ENCODE measurements at regions not wholly inside any gene's neighbourhood (a gene's known extent, or its start where the extent isn't known, plus 50 kb on each side); places are given as distances from the start of the nearest gene placed in this dataset.
"Not testable (repeated sequence)": the region's sequence is repeated elsewhere in the genome, so short reads cannot be mapped to it uniquely, and the experiment has no call there.

DNA sequence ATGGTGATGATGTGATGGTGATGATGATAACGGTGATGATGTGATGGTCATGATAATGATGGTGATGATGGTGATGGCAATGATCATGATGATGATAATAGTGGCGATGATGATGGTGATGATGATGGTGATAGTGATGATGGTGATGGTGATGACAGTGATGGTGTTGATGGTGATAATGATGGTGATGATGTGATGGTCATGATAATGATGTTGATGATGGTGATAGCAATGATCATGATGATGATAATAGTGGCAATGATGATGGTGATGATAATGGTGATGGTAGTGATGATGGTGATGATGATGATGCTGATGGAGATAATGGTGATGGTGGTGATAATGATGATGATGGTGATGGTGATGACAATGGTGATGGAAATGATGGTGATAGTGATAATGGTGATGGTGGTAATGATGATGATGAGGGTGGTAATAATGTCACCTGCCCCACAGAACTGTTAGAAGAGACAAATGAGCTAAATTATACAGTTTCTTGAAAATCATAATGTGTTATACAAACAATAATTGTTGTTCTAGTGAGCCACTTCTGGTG, 289.9 kb downstream of the ASMT start:
- H3K4me1 ChIP-seq (ENCODE audit: insufficient read depth, low read length, poor library complexity, severe bottlenecking), result no peaks in the 10 kb centered on the region
- no peak overlapping the region for H3K9ac ChIP-seq (ENCODE audit: low read depth, low read length, poor library complexity, severe bottlenecking)

DNA sequence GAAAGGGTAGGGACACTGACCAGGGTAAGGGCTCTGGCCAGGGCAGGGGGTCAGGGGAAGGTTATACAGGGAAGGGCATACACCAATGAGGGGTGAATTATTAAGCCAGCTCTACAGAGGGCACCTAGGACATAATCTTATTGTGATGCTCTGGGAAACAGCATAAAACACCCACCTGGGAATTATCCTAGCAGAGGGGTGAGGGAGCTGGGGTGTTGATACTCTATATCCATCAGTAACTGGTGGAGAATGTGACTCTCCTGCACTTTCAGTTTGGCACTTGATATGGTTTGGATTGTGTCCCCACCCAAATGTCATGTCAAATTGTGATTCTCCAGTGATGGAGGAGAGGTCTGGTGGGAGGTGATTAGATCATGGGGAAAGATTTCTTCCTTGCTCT, 291.2 kb downstream of the ASMT start:
- Histone ChIP-seq H3K27me3 (ENCODE audit: insufficient read depth, low read length, poor library complexity, severe bottlenecking) (no peaks in the 10 kb centered on the region), H4K20me1 (ENCODE audit: insufficient read depth, low read length, poor library complexity, severe bottlenecking) (no peaks in the 10 kb centered on the region), H3K4me2 (ENCODE audit: low read depth, low read length, poor library complexity, severe bottlenecking) (no peak overlapping the region), H3K9me2 (replicated peaks; ENCODE audit: low read depth, low read length) (no peaks in the 10 kb centered on the region), H3K79me2 (ENCODE audit: insufficient read depth, low read length) (no peaks in the 10 kb centered on the region), H3K9me3 (ENCODE audit: insufficient read depth, low read depth, low read length) (no peaks in the 10 kb centered on the region), H2AFZ (ENCODE audit: low read length) (no peak overlapping the region), H3K4me1 (ENCODE audit: insufficient read depth, low read length, poor library complexity, severe bottlenecking) (no peaks in the 10 kb centered on the region), H3K36me3 (ENCODE audit: insufficient read depth, low read length) (no peaks in the 10 kb centered on the region), H3K9ac (ENCODE audit: low read depth, low read length, poor library complexity, severe bottlenecking) (no peak overlapping the region), H3F3A (ENCODE audit: low read depth) (no peaks in the 10 kb centered on the region), H3K4me3 (ENCODE audit: low read length, poor library complexity, severe bottlenecking) (no peak overlapping the region)
- TF ChIP-seq CTCF (conservative IDR thresholded peaks at IDR 0.05; ENCODE audit: low read length) (no peak), EZH2phosphoT487 (IDR thresholded peaks at IDR 0.05; ENCODE audit: borderline replicate concordance) (no peak)

More for the DNA sequence above, 289.9 kb downstream of the ASMT start:
- H4K20me1 ChIP-seq (ENCODE audit: insufficient read depth, low read length, poor library complexity, severe bottlenecking), result no peaks in the 10 kb centered on the region
- no peaks in the 10 kb centered on the region for H3F3A ChIP-seq (ENCODE audit: low read depth)
- H3K9me2 ChIP-seq (replicated peaks; ENCODE audit: low read depth, low read length), result no peaks in the 10 kb centered on the region
- H3K4me3 ChIP-seq (ENCODE audit: low read length, poor library complexity, severe bottlenecking), result no peak overlapping the region
- no peak overlapping the region for H3K4me2 ChIP-seq (ENCODE audit: low read depth, low read length, poor library complexity, severe bottlenecking)
- TF ChIP-seq EZH2phosphoT487 (IDR thresholded peaks at IDR 0.05; ENCODE audit: borderline replicate concordance), result no peak
- no peak for TF ChIP-seq CTCF (conservative IDR thresholded peaks at IDR 0.05; ENCODE audit: low read length)
- H3K9me3 ChIP-seq (ENCODE audit: insufficient read depth, low read depth, low read length), result no peaks in the 10 kb centered on the region
- no peaks in the 10 kb centered on the region for H3K79me2 ChIP-seq (ENCODE audit: insufficient read depth, low read length)
- no peaks in the 10 kb centered on the region for H3K36me3 ChIP-seq (ENCODE audit: insufficient read depth, low read length)
- no peaks in the 10 kb centered on the region for H3K27me3 ChIP-seq (ENCODE audit: insufficient read depth, low read length, poor library complexity, severe bottlenecking)
- no peak overlapping the region for H2AFZ ChIP-seq (ENCODE audit: low read length)

DNA sequence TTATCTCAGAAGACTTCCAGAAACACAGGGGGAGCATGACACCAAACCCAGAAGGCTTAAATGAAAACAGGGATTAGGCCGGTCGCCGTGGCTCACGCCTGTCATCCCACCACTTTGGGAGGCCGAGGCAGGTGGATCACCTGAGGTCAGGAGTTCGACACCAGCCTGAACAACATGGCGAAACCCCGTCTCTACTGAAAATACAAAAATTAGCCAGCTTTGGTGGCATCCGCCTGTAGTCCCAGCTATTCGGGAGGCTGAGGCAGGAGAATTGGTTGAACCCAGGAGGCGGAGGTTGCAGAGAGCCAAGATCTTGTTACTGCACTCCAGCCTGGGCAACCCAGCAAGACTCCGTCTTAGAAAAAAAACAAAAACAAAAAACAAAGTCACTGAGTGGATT, 294.1 kb downstream of the ASMT start:
- not testable (repeated sequence) for H3K4me1 ChIP-seq (ENCODE audit: insufficient read depth, low read length, poor library complexity, severe bottlenecking); H2AFZ ChIP-seq (ENCODE audit: low read length); H3K9me2 ChIP-seq (replicated peaks; ENCODE audit: low read depth, low read length); H3K9me3 ChIP-seq (ENCODE audit: insufficient read depth, low read depth, low read length); H3K4me2 ChIP-seq (ENCODE audit: low read depth, low read length, poor library complexity, severe bottlenecking); H4K20me1 ChIP-seq (ENCODE audit: insufficient read depth, low read length, poor library complexity, severe bottlenecking); H3K36me3 ChIP-seq (ENCODE audit: insufficient read depth, low read length); H3K79me2 ChIP-seq (ENCODE audit: insufficient read depth, low read length); H3K9ac ChIP-seq (ENCODE audit: low read depth, low read length, poor library complexity, severe bottlenecking); H3F3A ChIP-seq (ENCODE audit: low read depth); H3K27me3 ChIP-seq (ENCODE audit: insufficient read depth, low read length, poor library complexity, severe bottlenecking); H3K4me3 ChIP-seq (ENCODE audit: low read length, poor library complexity, severe bottlenecking)

GRCh38 chrX:1909419-1910206, 294.8 kb downstream of the ASMT start:
- H3K9me3 ChIP-seq (ENCODE audit: insufficient read depth, low read depth, low read length), result no peaks in the 10 kb centered on the region
- no peak overlapping the region for H3K4me2 ChIP-seq (ENCODE audit: low read depth, low read length, poor library complexity, severe bottlenecking)
- no peak for TF ChIP-seq CTCF (conservative IDR thresholded peaks at IDR 0.05; ENCODE audit: low read length)
- TF ChIP-seq EZH2phosphoT487 (IDR thresholded peaks at IDR 0.05; ENCODE audit: borderline replicate concordance), result no peak

More at GRCh38 chrX:1909419-1910206, 294.8 kb downstream of the ASMT start:
- H3K36me3 ChIP-seq (ENCODE audit: insufficient read depth, low read length), result no peaks in the 10 kb centered on the region
- H3K4me3 ChIP-seq (ENCODE audit: low read length, poor library complexity, severe bottlenecking), result no peak overlapping the region
- no peaks in the 10 kb centered on the region for H4K20me1 ChIP-seq (ENCODE audit: insufficient read depth, low read length, poor library complexity, severe bottlenecking)
- no peak overlapping the region for H3K9ac ChIP-seq (ENCODE audit: low read depth, low read length, poor library complexity, severe bottlenecking)
- H3K9me2 ChIP-seq (replicated peaks; ENCODE audit: low read depth, low read length), result no peaks in the 10 kb centered on the region
- no peaks in the 10 kb centered on the region for H3K4me1 ChIP-seq (ENCODE audit: insufficient read depth, low read length, poor library complexity, severe bottlenecking)
- H3K79me2 ChIP-seq (ENCODE audit: insufficient read depth, low read length), result no peaks in the 10 kb centered on the region
- H2AFZ ChIP-seq (ENCODE audit: low read length), result no peak overlapping the region
- no peaks in the 10 kb centered on the region for H3K27me3 ChIP-seq (ENCODE audit: insufficient read depth, low read length, poor library complexity, severe bottlenecking)
- no peaks in the 10 kb centered on the region for H3F3A ChIP-seq (ENCODE audit: low read depth)

All from Loucy (cell line).